Upper lobe of left lung (tissue), 4 donors: ENCODE measurements at regions not wholly inside any gene's neighbourhood (a gene's known extent, or its start where the extent isn't known, plus 50 kb on each side); places are given as distances from the start of the nearest gene placed in this dataset.

Experiments
- POLR2A ChIP-seq, 4 donors: fragments of 450-650 bp; IDR thresholded peaks; one replicate each; pipeline ENCODE4 v1.5.1; 2016 to 2017; ENCODE audit warnings: antibody characterized with exemption in 4 of 4, mild to moderate bottlenecking in 2 of 4
- TF ChIP-seq, protein P1 (sequence below), 6 experiments: fragments of 450-650 bp in 4 of 6; fragments of 200-600 bp in 2 of 6; sonication (generic) in 2 of 6; IDR thresholded peaks; one replicate each; pipeline ENCODE4 v1.5.1; 2016 to 2019; ENCODE audit warnings: antibody characterized with exemption in 6 of 6

- TF ChIP-seq, protein P1, sequence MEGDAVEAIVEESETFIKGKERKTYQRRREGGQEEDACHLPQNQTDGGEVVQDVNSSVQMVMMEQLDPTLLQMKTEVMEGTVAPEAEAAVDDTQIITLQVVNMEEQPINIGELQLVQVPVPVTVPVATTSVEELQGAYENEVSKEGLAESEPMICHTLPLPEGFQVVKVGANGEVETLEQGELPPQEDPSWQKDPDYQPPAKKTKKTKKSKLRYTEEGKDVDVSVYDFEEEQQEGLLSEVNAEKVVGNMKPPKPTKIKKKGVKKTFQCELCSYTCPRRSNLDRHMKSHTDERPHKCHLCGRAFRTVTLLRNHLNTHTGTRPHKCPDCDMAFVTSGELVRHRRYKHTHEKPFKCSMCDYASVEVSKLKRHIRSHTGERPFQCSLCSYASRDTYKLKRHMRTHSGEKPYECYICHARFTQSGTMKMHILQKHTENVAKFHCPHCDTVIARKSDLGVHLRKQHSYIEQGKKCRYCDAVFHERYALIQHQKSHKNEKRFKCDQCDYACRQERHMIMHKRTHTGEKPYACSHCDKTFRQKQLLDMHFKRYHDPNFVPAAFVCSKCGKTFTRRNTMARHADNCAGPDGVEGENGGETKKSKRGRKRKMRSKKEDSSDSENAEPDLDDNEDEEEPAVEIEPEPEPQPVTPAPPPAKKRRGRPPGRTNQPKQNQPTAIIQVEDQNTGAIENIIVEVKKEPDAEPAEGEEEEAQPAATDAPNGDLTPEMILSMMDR (IDR thresholded peaks at IDR 0.05) = no peak
- TF ChIP-seq POLR2A (IDR thresholded peaks at IDR 0.05) = no peak
Observed at GRCh38 chr6:100202417-100203194, 208.6 kb upstream of the MCHR2 start.
